ENCODE measurements at regions not wholly inside any gene's neighbourhood (a gene's known extent, or its start where the extent isn't known, plus 50 kb on each side); places are given as distances from the start of the nearest gene placed in this dataset.

GRCh38 chr4:77438549-77438948 is 167.1 kb upstream of the CXCL13 start:
- TF ChIP-seq POLR2AphosphoS5 (IDR thresholded peaks at IDR 0.05; ENCODE audit: low read depth, low read length) (no peak), CTCF (IDR thresholded peaks at IDR 0.05) (no peak), REST (IDR thresholded peaks at IDR 0.05; ENCODE audit: insufficient read depth in 1 of 2, low read depth in 2 of 2, low read length in 1 of 2) (no peak)

Measured in Panc1 (cell line).